Loucy (cell line): ENCODE measurements at regions not wholly inside any gene's neighbourhood (a gene's known extent, or its start where the extent isn't known, plus 50 kb on each side); places are given as distances from the start of the nearest gene placed in this dataset.

Source experiments
- H2AFZ ChIP-seq: fragments of 200-600 bp; sonication (generic); 2 replicates; pipeline ENCODE4 v1.6.0; 2016; ENCODE audit warnings: antibody characterized with exemption, mild to moderate bottlenecking, low read length, moderate library complexity
- H3F3A ChIP-seq: fragments of 200-600 bp; 2 replicates; pipeline ENCODE4 v1.6.0; 2016; ENCODE audit warnings: antibody characterized with exemption, low read depth, mild to moderate bottlenecking
- H3K27me3 ChIP-seq: fragments of 200-600 bp; sonication (generic); 2 replicates; pipeline ENCODE4 v1.6.1; 2014; ENCODE audit warnings: low read length, mild to moderate bottlenecking; ENCODE audit not compliant: insufficient read depth, poor library complexity, severe bottlenecking
- H3K36me3 ChIP-seq: fragments of 200-600 bp; sonication (generic); 2 replicates; pipeline ENCODE4 v1.6.1; 2016; ENCODE audit warnings: low read length; ENCODE audit not compliant: insufficient read depth
- H3K4me1 ChIP-seq: fragments of 200-600 bp; sonication (generic); 2 replicates; pipeline ENCODE4 v1.5.1; 2014; ENCODE audit warnings: low read length, mild to moderate bottlenecking; ENCODE audit not compliant: insufficient read depth, poor library complexity, severe bottlenecking
- H3K4me2 ChIP-seq: fragments of 200-600 bp; sonication (generic); 2 replicates; pipeline ENCODE4 v1.6.0; 2014; ENCODE audit warnings: antibody characterized with exemption, low read length, low read depth, mild to moderate bottlenecking; ENCODE audit not compliant: poor library complexity, severe bottlenecking
- H3K4me3 ChIP-seq: fragments of 200-600 bp; sonication (generic); 2 replicates; pipeline ENCODE4 v1.5.1; 2014; ENCODE audit warnings: low read length, mild to moderate bottlenecking, mixed read lengths; ENCODE audit not compliant: poor library complexity, severe bottlenecking
- H3K79me2 ChIP-seq: fragments of 200-600 bp; sonication (generic); 2 replicates; pipeline ENCODE4 v1.6.1; 2014; ENCODE audit warnings: low read length; ENCODE audit not compliant: insufficient read depth
- H3K9ac ChIP-seq: fragments of 200-600 bp; sonication (generic); 2 replicates; pipeline ENCODE4 v1.6.0; 2014; ENCODE audit warnings: mild to moderate bottlenecking, low read depth, low read length, moderate library complexity; ENCODE audit not compliant: poor library complexity, severe bottlenecking
- H3K9me2 ChIP-seq: fragments of 200-600 bp; sonication (generic); replicated peaks from 2 replicates; pipeline ENCODE4 v1.6.1; 2016; ENCODE audit warnings: low read depth, low read length, mixed read lengths
- H3K9me3 ChIP-seq: fragments of 200-600 bp; sonication (generic); 2 replicates; pipeline ENCODE4 v1.6.1; 2014; ENCODE audit warnings: mild to moderate bottlenecking, antibody characterized with exemption, low read length, low read depth; ENCODE audit not compliant: insufficient read depth
- H4K20me1 ChIP-seq: fragments of 200-600 bp; sonication (generic); 2 replicates; pipeline ENCODE4 v1.6.0; 2014; ENCODE audit warnings: antibody characterized with exemption, low read length, mild to moderate bottlenecking; ENCODE audit not compliant: insufficient read depth, poor library complexity, severe bottlenecking
- CTCF ChIP-seq: fragments of 200-600 bp; sonication (generic); conservative IDR thresholded peaks from 2 replicates; pipeline ENCODE4 v1.5.1; 2014; ENCODE audit warnings: mild to moderate bottlenecking, antibody characterized with exemption, low read length
- EZH2phosphoT487 ChIP-seq: fragments of 200-600 bp; IDR thresholded peaks from 2 replicates; pipeline ENCODE4 v1.6.1; 2018; ENCODE audit warnings: antibody characterized with exemption, mild to moderate bottlenecking, moderate library complexity, borderline replicate concordance

DNA sequence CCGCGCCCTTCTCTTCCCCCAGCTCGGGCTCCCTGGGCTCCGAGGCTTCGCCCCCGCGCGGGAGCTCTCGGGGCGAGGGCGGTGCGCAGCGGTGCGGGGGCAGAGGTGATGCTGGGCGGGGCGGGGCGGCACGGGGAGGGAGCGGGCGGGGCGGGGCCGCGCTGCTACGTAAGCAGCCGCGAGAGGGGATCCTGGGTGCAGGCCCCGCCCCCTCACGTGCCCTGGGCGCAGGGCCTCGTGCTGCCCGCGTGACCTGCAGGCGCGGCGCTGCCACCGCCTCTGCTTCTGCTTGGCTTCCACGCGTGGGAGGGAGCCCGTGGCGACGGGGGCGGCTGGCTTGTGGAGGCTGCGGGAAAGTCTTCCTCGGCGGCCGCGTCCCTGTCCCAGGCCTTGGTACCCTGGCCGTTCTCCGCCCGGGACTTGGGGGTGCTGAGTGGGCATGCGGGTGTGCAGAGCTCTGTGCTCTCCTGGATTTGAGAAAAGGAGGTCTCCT, 132.6 kb upstream of the HSD17B12 start:
- no peaks in the 10 kb centered on the region for H3K27me3 ChIP-seq

DNA sequence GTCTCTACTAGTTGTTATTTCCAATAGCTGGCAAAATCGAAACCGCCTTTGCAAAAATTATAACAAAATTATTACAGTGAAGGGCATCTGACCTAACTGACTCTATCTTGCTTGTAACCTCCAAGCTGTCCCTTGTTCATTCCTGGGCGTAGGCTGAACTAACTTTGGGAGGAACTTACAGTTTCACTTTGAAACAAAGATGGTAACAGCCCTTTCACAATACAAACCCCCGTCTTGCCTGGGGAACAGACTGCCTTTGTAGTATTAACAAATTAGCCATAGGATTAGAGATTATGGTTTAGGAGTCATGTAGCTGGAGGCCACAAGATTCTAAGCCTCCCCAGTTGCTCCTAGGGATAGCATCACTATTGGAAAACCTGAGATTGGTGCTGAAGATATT, 131.6 kb upstream of the HSD17B12 start:
- no peaks in the 10 kb centered on the region for H3F3A ChIP-seq
- H3K9me2 ChIP-seq = no peaks in the 10 kb centered on the region
- H3K9ac ChIP-seq = no peak overlapping the region
- no peak overlapping the region for H2AFZ ChIP-seq
- no peaks in the 10 kb centered on the region for H3K9me3 ChIP-seq
- no peak overlapping the region for H3K4me3 ChIP-seq
- H3K36me3 ChIP-seq = no peaks in the 10 kb centered on the region
- no peaks in the 10 kb centered on the region for H4K20me1 ChIP-seq
- no peaks in the 10 kb centered on the region for H3K27me3 ChIP-seq
- TF ChIP-seq EZH2phosphoT487 (no peak), CTCF (no peak)
- no peak overlapping the region for H3K4me2 ChIP-seq
- no peaks in the 10 kb centered on the region for H3K79me2 ChIP-seq
- H3K4me1 ChIP-seq = no peaks in the 10 kb centered on the region

More for the DNA sequence above, 132.6 kb upstream of the HSD17B12 start:
- Histone ChIP-seq H2AFZ (no peak overlapping the region), H3K9ac (no peak overlapping the region), H3K36me3 (no peaks in the 10 kb centered on the region), H3K4me3 (no peak overlapping the region), H3F3A (no peaks in the 10 kb centered on the region), H4K20me1 (no peaks in the 10 kb centered on the region), H3K9me3 (no peaks in the 10 kb centered on the region), H3K4me1 (no peaks in the 10 kb centered on the region), H3K9me2 (no peaks in the 10 kb centered on the region), H3K4me2 (no peak overlapping the region), H3K79me2 (no peaks in the 10 kb centered on the region)
- TF ChIP-seq CTCF (no peak), EZH2phosphoT487 (no peak)

DNA sequence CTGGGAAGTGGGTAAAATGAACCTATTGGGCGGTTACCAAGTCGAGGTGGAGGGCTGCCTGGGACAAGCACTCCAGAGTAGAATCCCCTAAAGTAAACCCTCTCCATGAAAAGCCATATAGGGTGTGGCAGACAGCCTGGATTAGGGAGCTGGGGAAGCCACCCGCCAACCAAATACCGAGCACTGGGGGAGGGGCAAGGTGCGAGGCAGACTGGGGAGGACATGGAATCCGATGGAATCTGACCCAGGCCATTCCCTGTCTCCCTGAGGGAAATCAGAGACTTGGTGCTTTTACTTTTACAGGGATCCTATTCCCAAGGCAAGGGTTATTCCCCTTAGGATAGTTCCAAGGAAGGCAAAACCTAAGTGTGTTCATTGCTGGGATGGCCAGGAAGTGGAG, 130.9 kb upstream of the HSD17B12 start:
- Histone ChIP-seq H3K9me2 (no peaks in the 10 kb centered on the region), H3K9me3 (no peaks in the 10 kb centered on the region), H3K27me3 (no peaks in the 10 kb centered on the region), H3K4me1 (no peaks in the 10 kb centered on the region), H3K4me2 (no peak overlapping the region), H3K4me3 (no peak overlapping the region), H3F3A (no peaks in the 10 kb centered on the region), H3K36me3 (no peaks in the 10 kb centered on the region), H2AFZ (no peak overlapping the region), H4K20me1 (no peaks in the 10 kb centered on the region), H3K79me2 (no peaks in the 10 kb centered on the region), H3K9ac (no peak overlapping the region)
- TF ChIP-seq EZH2phosphoT487 (no peak), CTCF (no peak)
